ENCODE measurements at regions not wholly inside any gene's neighbourhood (a gene's known extent, or its start where the extent isn't known, plus 50 kb on each side); places are given as distances from the start of the nearest gene placed in this dataset.

GRCh38 chr4:74618659-74619058, 173.7 kb downstream of the AREG start:
- TF ChIP-seq CTCF (tag by site-specific recombination; IDR thresholded peaks at IDR 0.05): no peak
- no peak for TF ChIP-seq ZNF274 (IDR thresholded peaks at IDR 0.05; ENCODE audit: low read length)
- TF ChIP-seq ZNF274 (tag by site-specific recombination; IDR thresholded peaks at IDR 0.05; ENCODE audit: borderline replicate concordance): no peak
- no peak for TF ChIP-seq RBAK (tag by site-specific recombination; IDR thresholded peaks at IDR 0.05)
- no peak for TF ChIP-seq BCL11A (tag by site-specific recombination; IDR thresholded peaks at IDR 0.05; ENCODE audit: low read depth)
- no peak for TF ChIP-seq PRDM10 (tag by site-specific recombination; IDR thresholded peaks at IDR 0.05)
- no peak for TF ChIP-seq GLI4 (tag by site-specific recombination; IDR thresholded peaks at IDR 0.05)
- no peak for TF ChIP-seq ZNF639 (tag by site-specific recombination; IDR thresholded peaks at IDR 0.05)
- no peak for TF ChIP-seq KLF10 (tag by site-specific recombination; IDR thresholded peaks at IDR 0.05)
- no peak for TF ChIP-seq ZNF558 (tag by site-specific recombination; IDR thresholded peaks at IDR 0.05)
- no peak for TF ChIP-seq TSHZ1 (tag by site-specific recombination; IDR thresholded peaks at IDR 0.05; ENCODE audit: borderline replicate concordance)
- no peak for TF ChIP-seq ZBTB11 (tag by site-specific recombination; conservative IDR thresholded peaks at IDR 0.05; ENCODE audit: low read depth)
